Nephron (organoid): ENCODE measurements at regions not wholly inside any gene's neighbourhood (a gene's known extent, or its start where the extent isn't known, plus 50 kb on each side); places are given as distances from the start of the nearest gene placed in this dataset.
A peak's percentile ranks its signal among the peaks of the same experiment; 100 is the strongest.

ENCODE experiments used
- H3K27ac Mint-ChIP-seq, 3 experiments: 2 replicates each; pipeline ENCODE4 v1.8.0; 2020; ENCODE audit warnings: mixed read lengths in 3 of 3, mild to moderate bottlenecking in 2 of 3, moderate library complexity in 1 of 3
- H3K27me3 Mint-ChIP-seq: 2 replicates; pipeline ENCODE4 v1.8.0; 2021; ENCODE audit warnings: low read depth, mild to moderate bottlenecking, moderate library complexity, mixed read lengths
- H3K36me3 Mint-ChIP-seq: 2 replicates; pipeline ENCODE4 v1.8.0; 2020; ENCODE audit warnings: low read depth, mixed read lengths
- H3K4me1 Mint-ChIP-seq: 2 replicates; pipeline ENCODE4 v1.8.0; 2020; ENCODE audit warnings: mixed read lengths
- H3K4me3 Mint-ChIP-seq, 3 experiments: 2 replicates each; pipeline ENCODE4 v1.8.0; 2020; ENCODE audit warnings: mild to moderate bottlenecking in 3 of 3, mixed read lengths in 3 of 3, moderate library complexity in 2 of 3
- H3K9me3 Mint-ChIP-seq: 2 replicates; pipeline ENCODE4 v1.8.0; 2020; ENCODE audit warnings: mixed read lengths
- CTCF ChIP-seq, 3 experiments: fragments of 200-600 bp; sonication (generic); IDR thresholded peaks; one replicate each; pipeline ENCODE4 v1.5.0; 2021; ENCODE audit warnings: antibody characterized with exemption in 3 of 3; ENCODE audit not compliant: unreplicated experiment in 3 of 3

DNA sequence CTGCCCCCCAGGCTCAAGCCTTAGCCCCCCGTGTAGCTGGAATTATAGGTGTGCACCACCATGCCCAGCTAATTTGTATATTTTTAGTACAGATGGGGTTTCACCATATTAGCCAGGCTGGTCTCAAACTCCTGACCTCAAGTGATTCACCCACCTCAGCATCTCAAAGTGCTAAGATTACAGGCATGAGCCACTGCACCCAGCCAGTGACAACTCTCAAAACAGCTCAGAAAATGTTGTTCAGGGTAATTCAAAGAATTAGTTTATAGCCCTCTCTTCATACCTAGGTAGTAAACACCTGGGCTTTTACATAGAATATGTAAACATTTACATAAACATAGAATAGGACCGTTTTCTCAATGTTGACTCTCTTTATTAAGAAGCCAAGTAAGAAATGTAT, 168.7 kb downstream of the ENC1 start:
- Mint-ChIP-seq H3K36me3 (no peaks in the 10 kb centered on the region), H3K4me1 (peaks cover 21% of the 10 kb centered on the region), H3K27me3 (no peaks in the 10 kb centered on the region), H3K4me3 (no peak overlapping the region), H3K9me3 (no peaks in the 10 kb centered on the region), H3K27ac (no peak overlapping the region)
- TF ChIP-seq CTCF (IDR thresholded peaks at IDR 0.05; ENCODE audit: unreplicated experiment in 3 of 3): no peak

DNA sequence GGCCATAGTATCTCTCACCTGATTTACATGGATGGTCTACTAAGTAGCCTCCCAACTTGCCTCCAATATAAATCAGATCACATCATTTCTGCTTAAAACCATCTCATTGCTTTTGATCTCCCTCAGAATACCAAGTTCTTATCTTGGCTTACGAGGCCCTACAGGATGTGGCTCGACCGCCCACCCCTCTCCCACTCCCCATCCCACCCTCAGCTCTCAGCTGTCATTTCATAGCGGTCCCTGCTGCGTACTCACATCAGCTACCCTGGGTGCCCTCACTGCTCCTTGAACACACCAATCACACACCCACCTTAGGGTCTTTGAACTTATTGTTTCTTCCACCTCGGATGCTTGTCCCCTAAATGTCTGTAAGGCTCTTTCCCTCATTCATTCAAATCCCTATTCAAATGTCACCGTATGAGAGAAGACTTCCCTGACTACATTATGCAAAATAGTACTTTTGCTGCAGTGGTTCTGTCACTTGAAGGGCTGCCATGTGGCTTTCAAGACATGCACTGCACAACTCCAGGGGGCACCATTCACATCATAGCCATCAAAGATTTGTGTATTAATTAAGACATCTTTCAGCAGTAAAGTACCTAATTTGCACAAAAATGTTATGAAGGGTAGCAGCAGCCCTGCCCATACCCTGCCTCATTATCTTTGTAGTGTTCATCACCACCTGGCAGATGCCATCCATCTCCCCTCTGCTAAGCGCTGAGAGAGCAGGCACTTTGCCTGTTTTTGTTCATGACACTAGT, 171.1 kb downstream of the ENC1 start:
- no peaks in the 10 kb centered on the region for H3K9me3 Mint-ChIP-seq
- no peaks in the 10 kb centered on the region for H3K27me3 Mint-ChIP-seq
- no peak for TF ChIP-seq CTCF (IDR thresholded peaks at IDR 0.05; ENCODE audit: unreplicated experiment in 3 of 3)
- no peaks in the 10 kb centered on the region for H3K36me3 Mint-ChIP-seq
- H3K4me1 Mint-ChIP-seq: peaks cover 29% of the 10 kb centered on the region
- no peak overlapping the region for H3K4me3 Mint-ChIP-seq
- peak overlapping the region; percentile 58 to 99 (median 96) for H3K27ac Mint-ChIP-seq

DNA sequence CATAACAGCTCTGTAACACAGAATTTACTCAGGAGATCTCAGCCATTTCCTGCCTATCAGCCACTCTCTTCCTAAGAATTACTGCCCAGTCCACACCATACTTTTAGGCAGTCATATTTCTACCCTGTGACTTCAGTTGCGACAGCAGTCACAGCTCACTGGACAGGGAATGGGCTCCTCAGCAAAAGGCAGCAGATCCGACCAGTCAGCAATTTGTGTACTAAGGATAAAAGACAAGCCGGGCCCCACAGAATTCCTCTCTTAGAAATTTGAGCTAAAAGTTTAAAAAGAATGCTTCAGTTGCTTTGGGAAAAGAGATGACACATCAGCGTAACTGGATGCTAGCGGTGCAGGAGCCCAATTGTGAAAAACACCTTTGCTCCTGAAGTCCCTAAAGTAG, 172.1 kb downstream of the ENC1 start:
- H3K9me3 Mint-ChIP-seq: no peaks in the 10 kb centered on the region
- H3K27me3 Mint-ChIP-seq: no peaks in the 10 kb centered on the region
- H3K4me1 Mint-ChIP-seq: peaks cover 29% of the 10 kb centered on the region
- H3K27ac Mint-ChIP-seq: peak overlapping the region; percentile 58 to 99 (median 96)
- no peaks in the 10 kb centered on the region for H3K36me3 Mint-ChIP-seq
- TF ChIP-seq CTCF (IDR thresholded peaks at IDR 0.05; ENCODE audit: unreplicated experiment in 3 of 3): no peak
- no peak overlapping the region for H3K4me3 Mint-ChIP-seq

DNA sequence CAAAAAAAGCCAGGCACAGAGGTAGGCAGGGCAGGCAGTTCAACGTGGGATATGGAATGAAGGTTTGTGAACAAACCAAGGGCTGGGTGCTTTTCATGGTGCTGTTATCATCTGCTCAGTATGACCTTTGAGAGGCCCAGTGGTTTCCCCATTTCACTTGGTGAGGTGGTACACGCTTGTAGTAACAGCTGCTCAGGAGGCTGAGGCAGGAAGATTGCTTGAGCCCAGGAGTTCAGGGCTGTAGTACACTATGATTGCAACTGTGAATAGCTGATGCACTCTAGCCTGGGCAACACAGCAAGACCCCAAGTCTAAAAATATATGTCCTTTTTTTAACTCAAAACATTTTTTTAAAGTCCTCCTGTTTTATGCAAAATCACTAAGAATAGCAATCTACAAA, 174.8 kb downstream of the ENC1 start:
- Mint-ChIP-seq H3K36me3 (no peaks in the 10 kb centered on the region), H3K27me3 (no peaks in the 10 kb centered on the region), H3K9me3 (no peaks in the 10 kb centered on the region), H3K27ac (no peak overlapping the region), H3K4me1 (peaks cover 28% of the 10 kb centered on the region), H3K4me3 (no peak overlapping the region)
- TF ChIP-seq CTCF (IDR thresholded peaks at IDR 0.05; ENCODE audit: unreplicated experiment in 3 of 3): no peak

GRCh38 chr5:74464512-74465209, 175.9 kb downstream of the ENC1 start:
- H3K27ac Mint-ChIP-seq: peak overlapping the region in 2 of 3 experiments; percentile 39 to 78
- H3K4me1 Mint-ChIP-seq: peaks cover 22% of the 10 kb centered on the region
- no peaks in the 10 kb centered on the region for H3K9me3 Mint-ChIP-seq
- H3K27me3 Mint-ChIP-seq: no peaks in the 10 kb centered on the region
- TF ChIP-seq CTCF (IDR thresholded peaks at IDR 0.05; ENCODE audit: unreplicated experiment in 3 of 3): no peak
- H3K4me3 Mint-ChIP-seq: no peak overlapping the region
- H3K36me3 Mint-ChIP-seq: no peaks in the 10 kb centered on the region
